ENCODE measurements at regions not wholly inside any gene's neighbourhood (a gene's known extent, or its start where the extent isn't known, plus 50 kb on each side); places are given as distances from the start of the nearest gene placed in this dataset.

- TF ChIP-seq CTCF (IDR thresholded peaks at IDR 0.05; ENCODE audit: borderline replicate concordance, extremely low read depth, low read length, poor library complexity, severe bottlenecking) (no peak), EZH2 (IDR thresholded peaks at IDR 0.05; ENCODE audit: borderline replicate concordance, low read depth, low read length, severe bottlenecking) (no peak)
Measured at GRCh38 chrX:10077425-10078188, 79.2 kb upstream of the CLCN4 start.
